ENCODE measurements at regions not wholly inside any gene's neighbourhood (a gene's known extent, or its start where the extent isn't known, plus 50 kb on each side); places are given as distances from the start of the nearest gene placed in this dataset.
"Not testable (repeated sequence)": the region's sequence is repeated elsewhere in the genome, so short reads cannot be mapped to it uniquely, and the experiment has no call there.

DNA sequence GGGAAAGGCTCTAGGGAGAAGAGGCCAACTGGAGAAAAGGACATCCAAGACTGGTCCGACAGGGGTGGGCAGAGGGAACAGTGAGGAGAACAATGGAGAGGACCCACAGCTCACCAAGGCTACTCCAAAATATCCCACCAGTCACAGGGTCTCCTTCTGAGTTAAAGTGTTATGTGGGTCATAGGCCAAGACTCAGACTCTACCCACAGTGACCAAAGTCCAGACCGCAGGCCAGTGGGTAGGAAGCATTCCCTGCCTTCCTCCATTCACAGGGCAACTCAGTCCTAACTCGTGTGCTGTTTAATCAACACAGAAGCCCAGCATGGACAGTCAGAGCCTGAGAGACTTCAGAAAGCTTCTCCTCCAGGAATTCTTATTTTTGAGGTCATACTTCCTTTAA, 260.6 kb downstream of the SMAD2 start:
- Mint-ChIP-seq H3K9me3 (ENCODE audit: low read depth) (no peaks in the 10 kb centered on the region), H3K36me3 (ENCODE audit: low read depth) (no peaks in the 10 kb centered on the region), H3K4me3 (ENCODE audit: unreplicated experiment) (no peak overlapping the region), H3K27ac (ENCODE audit: unreplicated experiment) (no peak overlapping the region), H3K27me3 (ENCODE audit: low read depth) (peaks cover 8% of the 10 kb centered on the region), H3K4me1 (ENCODE audit: low read depth) (no peaks in the 10 kb centered on the region)
- TF ChIP-seq, protein P1, sequence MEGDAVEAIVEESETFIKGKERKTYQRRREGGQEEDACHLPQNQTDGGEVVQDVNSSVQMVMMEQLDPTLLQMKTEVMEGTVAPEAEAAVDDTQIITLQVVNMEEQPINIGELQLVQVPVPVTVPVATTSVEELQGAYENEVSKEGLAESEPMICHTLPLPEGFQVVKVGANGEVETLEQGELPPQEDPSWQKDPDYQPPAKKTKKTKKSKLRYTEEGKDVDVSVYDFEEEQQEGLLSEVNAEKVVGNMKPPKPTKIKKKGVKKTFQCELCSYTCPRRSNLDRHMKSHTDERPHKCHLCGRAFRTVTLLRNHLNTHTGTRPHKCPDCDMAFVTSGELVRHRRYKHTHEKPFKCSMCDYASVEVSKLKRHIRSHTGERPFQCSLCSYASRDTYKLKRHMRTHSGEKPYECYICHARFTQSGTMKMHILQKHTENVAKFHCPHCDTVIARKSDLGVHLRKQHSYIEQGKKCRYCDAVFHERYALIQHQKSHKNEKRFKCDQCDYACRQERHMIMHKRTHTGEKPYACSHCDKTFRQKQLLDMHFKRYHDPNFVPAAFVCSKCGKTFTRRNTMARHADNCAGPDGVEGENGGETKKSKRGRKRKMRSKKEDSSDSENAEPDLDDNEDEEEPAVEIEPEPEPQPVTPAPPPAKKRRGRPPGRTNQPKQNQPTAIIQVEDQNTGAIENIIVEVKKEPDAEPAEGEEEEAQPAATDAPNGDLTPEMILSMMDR (IDR thresholded peaks at IDR 0.05) = no peak
- no peak for DNase-seq (ENCODE audit: low spot score)

DNA sequence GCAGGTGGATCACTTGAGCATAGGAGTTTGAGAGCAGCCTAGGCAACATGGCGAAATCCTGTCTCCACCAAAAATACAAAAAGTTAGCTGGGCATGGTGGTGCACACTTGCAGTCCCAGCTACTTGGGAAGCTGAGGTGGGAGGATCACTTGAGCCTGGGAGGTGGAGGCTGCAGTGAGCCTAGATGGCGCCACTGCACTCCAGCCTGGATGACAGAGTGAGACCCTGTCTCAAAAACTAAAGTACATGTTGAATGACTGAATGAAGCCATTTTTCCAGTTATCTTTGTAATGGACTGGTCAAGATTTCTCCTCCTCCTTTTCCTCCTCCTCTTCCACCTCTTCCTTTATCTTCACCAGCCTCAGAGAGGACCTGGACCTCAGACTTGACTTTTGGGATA, 272.0 kb downstream of the SMAD2 start:
- no peak for DNase-seq (ENCODE audit: low spot score)
- TF ChIP-seq, protein P1 (IDR thresholded peaks at IDR 0.05) = no peak
- Mint-ChIP-seq H3K4me1 (ENCODE audit: low read depth) (no peaks in the 10 kb centered on the region), H3K4me3 (ENCODE audit: unreplicated experiment) (no peak overlapping the region), H3K36me3 (ENCODE audit: low read depth) (no peaks in the 10 kb centered on the region), H3K27me3 (ENCODE audit: low read depth) (no peaks in the 10 kb centered on the region), H3K27ac (ENCODE audit: unreplicated experiment) (no peak overlapping the region), H3K9me3 (ENCODE audit: low read depth) (peaks cover 16% of the 10 kb centered on the region)

DNA sequence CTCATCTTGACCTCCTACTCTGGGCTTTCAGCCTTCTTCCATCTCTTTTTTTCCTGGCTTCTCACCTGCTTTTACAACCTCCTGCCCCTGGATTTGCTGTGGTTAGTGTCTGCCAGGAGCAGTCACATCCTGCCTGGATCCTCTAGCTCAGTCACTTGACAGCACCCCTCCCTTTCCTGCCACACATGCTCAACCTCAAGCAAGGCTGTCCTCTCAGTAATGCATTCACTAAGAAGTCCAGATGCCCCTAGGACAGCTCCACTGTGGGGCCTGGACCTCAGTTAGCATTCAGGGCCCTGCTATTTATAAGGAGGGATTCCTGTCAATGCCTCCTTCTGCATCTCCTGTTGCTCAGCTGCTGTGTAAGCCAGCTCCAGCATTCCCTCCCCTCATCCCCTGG, 275.5 kb downstream of the SMAD2 start:
- no peaks in the 10 kb centered on the region for H3K4me1 Mint-ChIP-seq (ENCODE audit: low read depth)
- H3K36me3 Mint-ChIP-seq (ENCODE audit: low read depth) = no peaks in the 10 kb centered on the region
- TF ChIP-seq, protein P1 (IDR thresholded peaks at IDR 0.05) = no peak

DNA sequence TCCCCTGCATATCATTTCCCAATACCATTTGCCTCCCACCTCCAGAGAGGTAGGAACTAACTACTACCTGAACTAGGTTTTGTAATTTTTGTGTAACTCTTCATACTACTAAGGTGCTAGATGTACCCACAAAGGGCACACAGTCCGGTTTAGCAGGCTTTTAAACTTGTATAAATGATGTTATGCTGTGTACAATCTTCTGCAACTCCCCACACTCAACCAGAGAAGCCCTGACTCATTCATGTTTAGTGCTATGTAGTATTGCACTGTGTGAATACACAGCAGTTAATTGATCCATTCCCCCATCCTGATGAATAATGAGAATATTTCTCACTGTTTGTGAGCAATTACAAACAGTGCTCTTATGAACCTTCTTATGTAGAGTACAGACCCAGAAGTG, 285.6 kb downstream of the SMAD2 start:
- DNase-seq (ENCODE audit: low spot score) = no peak
- Mint-ChIP-seq H3K4me3 (ENCODE audit: unreplicated experiment) (no peak overlapping the region), H3K36me3 (ENCODE audit: low read depth) (no peaks in the 10 kb centered on the region), H3K27me3 (ENCODE audit: low read depth) (peaks cover 2% of the 10 kb centered on the region), H3K27ac (ENCODE audit: unreplicated experiment) (no peak overlapping the region), H3K9me3 (ENCODE audit: low read depth) (peaks cover 4% of the 10 kb centered on the region), H3K4me1 (ENCODE audit: low read depth) (no peaks in the 10 kb centered on the region)
- TF ChIP-seq, protein P1 (IDR thresholded peaks at IDR 0.05) = no peak

More for the DNA sequence above, 275.5 kb downstream of the SMAD2 start:
- no peaks in the 10 kb centered on the region for H3K27me3 Mint-ChIP-seq (ENCODE audit: low read depth)
- no peak for DNase-seq (ENCODE audit: low spot score)
- H3K4me3 Mint-ChIP-seq (ENCODE audit: unreplicated experiment) = no peak overlapping the region
- peaks cover 15% of the 10 kb centered on the region for H3K9me3 Mint-ChIP-seq (ENCODE audit: low read depth)
- H3K27ac Mint-ChIP-seq (ENCODE audit: unreplicated experiment) = no peak overlapping the region

DNA sequence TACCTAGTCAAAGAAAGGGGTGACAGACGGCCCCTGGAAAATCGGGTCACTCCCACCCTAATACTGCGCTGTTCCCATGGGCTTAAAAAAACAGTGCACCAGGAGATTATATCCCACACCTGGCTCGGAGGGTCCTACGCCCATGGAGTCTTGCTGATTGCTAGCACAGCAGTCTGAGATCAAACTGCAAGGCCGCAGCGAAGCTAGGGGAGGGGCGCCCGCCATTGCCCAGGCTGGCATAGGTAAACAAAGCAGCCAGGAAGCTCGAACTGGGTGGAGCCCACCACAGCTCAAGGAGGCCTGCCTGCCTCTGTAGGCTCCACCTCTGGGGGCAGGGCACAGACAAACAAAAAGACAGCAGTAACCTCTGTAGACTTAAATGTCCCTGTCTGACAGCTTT, 292.9 kb downstream of the SMAD2 start:
- DNase-seq (ENCODE audit: low spot score); H3K4me3 Mint-ChIP-seq (ENCODE audit: unreplicated experiment); H3K27ac Mint-ChIP-seq (ENCODE audit: unreplicated experiment); H3K4me1 Mint-ChIP-seq (ENCODE audit: low read depth); H3K9me3 Mint-ChIP-seq (ENCODE audit: low read depth); H3K36me3 Mint-ChIP-seq (ENCODE audit: low read depth); H3K27me3 Mint-ChIP-seq (ENCODE audit: low read depth): not testable (repeated sequence)

DNA sequence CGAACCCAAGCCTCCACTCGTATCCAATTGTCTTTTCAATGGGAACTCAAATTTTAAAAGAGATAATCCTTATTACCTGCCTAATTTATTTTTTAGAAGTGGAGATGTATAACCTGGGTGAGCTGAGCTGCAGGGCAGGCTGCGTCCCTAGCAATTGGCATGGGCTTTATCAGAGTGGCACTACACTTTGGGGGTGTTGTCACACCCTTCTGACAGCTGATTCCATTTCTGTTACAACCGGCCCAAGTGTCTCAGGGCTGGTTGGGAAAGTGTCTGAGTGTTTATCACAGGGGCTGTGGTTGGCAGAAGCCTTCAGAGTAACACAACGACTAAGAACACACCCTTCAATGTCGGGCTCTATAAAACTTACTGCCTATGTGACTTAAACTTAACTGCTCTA, 295.0 kb downstream of the SMAD2 start:
- no peaks in the 10 kb centered on the region for H3K4me1 Mint-ChIP-seq (ENCODE audit: low read depth)
- TF ChIP-seq, protein P1 (IDR thresholded peaks at IDR 0.05) = no peak
- H3K27me3 Mint-ChIP-seq (ENCODE audit: low read depth) = peaks cover 3% of the 10 kb centered on the region
- no peak overlapping the region for H3K27ac Mint-ChIP-seq (ENCODE audit: unreplicated experiment)
- no peaks in the 10 kb centered on the region for H3K9me3 Mint-ChIP-seq (ENCODE audit: low read depth)
- DNase-seq (ENCODE audit: low spot score) = no peak
- H3K4me3 Mint-ChIP-seq (ENCODE audit: unreplicated experiment) = no peak overlapping the region
- no peaks in the 10 kb centered on the region for H3K36me3 Mint-ChIP-seq (ENCODE audit: low read depth)

Measured in chondrocyte (in vitro differentiated cells).